H1 (cell line): ENCODE measurements at regions not wholly inside any gene's neighbourhood (a gene's known extent, or its start where the extent isn't known, plus 50 kb on each side); places are given as distances from the start of the nearest gene placed in this dataset.

Experiments
- CTCF ChIA-PET: fragments of 300-600 bp; sonication (Branson Sonifier 250); formaldehyde crosslinking; loops from one replicate; lab custom pipeline; 2021; ENCODE audit not compliant: partially characterized antibody; lab: Charles Lee
- POLR2A ChIA-PET: fragments of 300-600 bp; sonication (Branson Sonifier 250); formaldehyde crosslinking; loops from one replicate; lab custom pipeline; 2021; ENCODE audit warnings: inconsistent platforms; ENCODE audit not compliant: partially characterized antibody; lab: Charles Lee
- DNase-seq, 2 experiments: peaks; one replicate each; pipeline versions ENCODE4 v3.0.0 to v3.0.0-alpha.2; 2010 to 2022; ENCODE audit warnings: low spot score in 2 of 2, low read depth in 1 of 2, mixed read lengths in 1 of 2
- FAIRE-seq: peaks from 2 replicates; lab custom pipeline; 2011; peaks lifted over from hg19 to GRCh38; lab: Jason Lieb, UNC
- H2AFZ ChIP-seq: 2 replicates; pipeline ENCODE4 v1.8.1; 2012; ENCODE audit warnings: low read length, inconsistent platforms
- H2AK5ac ChIP-seq: 2 replicates; pipeline ENCODE4 v1.6.1; 2013; ENCODE audit warnings: low read depth, low read length
- H2BK120ac ChIP-seq: replicated peaks from 2 replicates; pipeline ENCODE3; 2013; ENCODE audit warnings: low read depth, low read length, inconsistent platforms
- H2BK12ac ChIP-seq: 2 replicates; pipeline ENCODE4 v1.6.1; 2013; ENCODE audit warnings: low read depth, low read length
- H2BK15ac ChIP-seq: 2 replicates; pipeline ENCODE4 v1.6.1; 2013; ENCODE audit warnings: low read length
- H2BK20ac ChIP-seq: 2 replicates; pipeline ENCODE4 v1.6.1; 2013; ENCODE audit warnings: low read length
- H2BK5ac ChIP-seq: 2 replicates; pipeline ENCODE4 v1.6.1; 2013; ENCODE audit warnings: low read depth, low read length
- H3K14ac ChIP-seq: 2 replicates; pipeline ENCODE4 v1.6.1; 2013; ENCODE audit warnings: inconsistent platforms; ENCODE audit not compliant: insufficient read length
- H3K18ac ChIP-seq: 2 replicates; pipeline ENCODE4 v1.6.1; 2013; ENCODE audit warnings: low read length; ENCODE audit errors: extremely low read depth
- H3K23ac ChIP-seq: 2 replicates; pipeline ENCODE4 v1.6.1; 2013; ENCODE audit warnings: inconsistent platforms; ENCODE audit not compliant: insufficient read length
- H3K23me2 ChIP-seq: 2 replicates; pipeline ENCODE4 v1.6.1; 2013; ENCODE audit warnings: low read depth, low read length
- H3K27ac ChIP-seq: 2 replicates; pipeline ENCODE4 v1.6.1; 2011; ENCODE audit warnings: low read depth, low read length, inconsistent platforms
- H3K27me3 ChIP-seq, 4 experiments: replicated peaks in 1 of 4; 1 replicate in 1 of 4; 2 replicates in 3 of 4; pipeline versions ENCODE4 v1.6.1 to v1.8.1; 2011 to 2013; ENCODE audit warnings: low read length in 3 of 4, mild to moderate bottlenecking in 3 of 4, inconsistent platforms in 2 of 4, mixed read lengths in 2 of 4, moderate library complexity in 1 of 4; ENCODE audit not compliant: control insufficient read depth in 3 of 4, insufficient read depth in 3 of 4; ENCODE audit errors: extremely low read depth in 1 of 4
- H3K36me3 ChIP-seq, 4 experiments: 2 replicates each; pipeline versions ENCODE4 v1.6.1 to v1.8.1; 2011 to 2013; ENCODE audit warnings: mild to moderate bottlenecking in 4 of 4, low read length in 3 of 4, moderate library complexity in 2 of 4, control low read depth in 1 of 4, inconsistent platforms in 1 of 4; ENCODE audit not compliant: insufficient read depth in 4 of 4, control insufficient read depth in 2 of 4
- H3K4ac ChIP-seq: replicated peaks from 2 replicates; pipeline ENCODE3; 2013; ENCODE audit warnings: low read length, low read depth, mixed read lengths, inconsistent platforms; ENCODE audit not compliant: insufficient read length
- H3K4me1 ChIP-seq, 4 experiments: replicated peaks in 1 of 4; 1 replicate in 1 of 4; 2 replicates in 3 of 4; pipeline versions ENCODE4 v1.6.1 to v1.8.1; 2011 to 2013; ENCODE audit warnings: low read length in 3 of 4, inconsistent platforms in 2 of 4, mixed read lengths in 1 of 4; ENCODE audit not compliant: insufficient read depth in 4 of 4, control insufficient read depth in 3 of 4
- H3K4me2 ChIP-seq, 2 experiments: 2 replicates each; pipeline versions ENCODE4 v1.6.1 to v1.8.1; 2011 to 2013; ENCODE audit warnings: low read depth in 2 of 2, low read length in 2 of 2, control low read depth in 1 of 2, inconsistent platforms in 1 of 2, mild to moderate bottlenecking in 1 of 2; ENCODE audit not compliant: insufficient read depth in 1 of 2
- H3K4me3 ChIP-seq, 4 experiments: fragments of 200-600, 300-600 bp in 1 of 4; sonication (generic), shearing (Covaris generic), sonication (Bioruptor Twin) in 1 of 4; 2 replicates each; pipeline versions ENCODE4 v1.5.1 to v1.8.1; 2011 to 2016; ENCODE audit warnings: low read length in 4 of 4, low read depth in 3 of 4, control low read depth in 2 of 4, inconsistent platforms in 2 of 4, mild to moderate bottlenecking in 2 of 4, mixed read lengths in 1 of 4, moderate library complexity in 1 of 4; ENCODE audit not compliant: insufficient read depth in 2 of 4; ENCODE audit errors: extremely low read depth in 1 of 4
- H3K56ac ChIP-seq: replicated peaks from 2 replicates; pipeline ENCODE3; 2013; ENCODE audit warnings: low read depth, mild to moderate bottlenecking, mixed read lengths, low read length, inconsistent platforms; ENCODE audit not compliant: insufficient read length
- H3K79me1 ChIP-seq: 2 replicates; pipeline ENCODE4 v1.6.1; 2013; ENCODE audit warnings: low read depth, low read length, control low read depth
- H3K79me2 ChIP-seq, 2 experiments: 2 replicates each; pipeline versions ENCODE4 v1.6.1 to v1.8.1; 2012 to 2013; ENCODE audit warnings: low read length in 2 of 2, mild to moderate bottlenecking in 2 of 2, inconsistent platforms in 1 of 2; ENCODE audit not compliant: insufficient read depth in 2 of 2, control insufficient read depth in 1 of 2
- H3K9ac ChIP-seq, 4 experiments: replicated peaks in 1 of 4; 1 replicate in 1 of 4; 2 replicates in 3 of 4; pipeline versions ENCODE4 v1.6.1 to v1.8.1; 2011 to 2013; ENCODE audit warnings: low read depth in 3 of 4, low read length in 3 of 4, control low read depth in 2 of 4, mild to moderate bottlenecking in 2 of 4, moderate library complexity in 2 of 4, inconsistent platforms in 1 of 4; ENCODE audit errors: extremely low read depth in 1 of 4
- H3K9me3 ChIP-seq, 2 experiments: 2 replicates each; pipeline versions ENCODE4 v1.6.1 to v1.8.1; 2012 to 2013; ENCODE audit warnings: mild to moderate bottlenecking in 2 of 2, moderate library complexity in 2 of 2, control low read depth in 1 of 2, inconsistent platforms in 1 of 2, low read depth in 1 of 2, low read length in 1 of 2, mixed read lengths in 1 of 2; ENCODE audit not compliant: insufficient read depth in 2 of 2
- H4K20me1 ChIP-seq, 2 experiments: replicated peaks in 1 of 2; 2 replicates each; pipeline versions ENCODE3 to v1.8.1; 2011 to 2013; ENCODE audit warnings: inconsistent platforms in 2 of 2, low read length in 2 of 2, mild to moderate bottlenecking in 1 of 2; ENCODE audit not compliant: insufficient read depth in 2 of 2, control insufficient read depth in 1 of 2
- H4K5ac ChIP-seq: 2 replicates; pipeline ENCODE4 v1.6.1; 2013; ENCODE audit warnings: low read length, low read depth, mixed read lengths, inconsistent platforms; ENCODE audit not compliant: insufficient read length
- H4K8ac ChIP-seq: 2 replicates; pipeline ENCODE4 v1.8.0; 2013; ENCODE audit warnings: mild to moderate bottlenecking, moderate library complexity, low read length, inconsistent platforms; ENCODE audit not compliant: insufficient read depth; ENCODE audit errors: extremely low read depth
- H4K91ac ChIP-seq: replicated peaks from 2 replicates; pipeline ENCODE3; 2013; ENCODE audit warnings: low read length, mixed read lengths, inconsistent platforms; ENCODE audit not compliant: insufficient read length
- CEBPB ChIP-seq: IDR thresholded peaks from 2 replicates; pipeline ENCODE4 v1.6.1; 2012; ENCODE audit warnings: low read depth, low read length
- JUN ChIP-seq: IDR thresholded peaks from 2 replicates; pipeline ENCODE4 v1.6.1; 2011; ENCODE audit warnings: low read depth, mild to moderate bottlenecking, improper control_type of control experiment, low read length
- KDM1A ChIP-seq: fragments of 200-600, 300-600 bp; sonication (generic); IDR thresholded peaks from 2 replicates; pipeline ENCODE4 v1.7.1; 2016; ENCODE audit warnings: mild to moderate bottlenecking, low read length, borderline replicate concordance
- RXRA ChIP-seq: IDR thresholded peaks from 2 replicates; pipeline ENCODE4 v1.6.1; 2011; ENCODE audit warnings: low read depth, mild to moderate bottlenecking, low read length, moderate library complexity; ENCODE audit not compliant: insufficient read depth
- SIN3A ChIP-seq, 2 experiments: IDR thresholded peaks in 1 of 2; conservative IDR thresholded peaks in 1 of 2; 2 replicates each; pipeline ENCODE4 v1.6.1; 2011 to 2012; ENCODE audit warnings: low read length in 2 of 2, improper control_type of control experiment in 1 of 2, low read depth in 1 of 2, mild to moderate bottlenecking in 1 of 2
- SUZ12 ChIP-seq: fragments of 200-600 bp; sonication (generic); IDR thresholded peaks from 2 replicates; pipeline ENCODE4 v1.6.1; 2012; ENCODE audit warnings: mild to moderate bottlenecking, inconsistent platforms, low read length, moderate library complexity, mixed read lengths
- WGBS, 2 experiments: shearing (Covaris generic) in 1 of 2; methylation state at CpG; one replicate each; pipeline versions ENCODE4 v1.1.6 to v1.1.7; 2013 to 2015; ENCODE audit warnings: low lambda C conversion rate in 2 of 2, mixed read lengths in 2 of 2, inconsistent platforms in 1 of 2, low coverage in 1 of 2, missing lambda C conversion rate in 1 of 2; ENCODE audit not compliant: insufficient replicate concordance in 2 of 2, insufficient coverage in 1 of 2, insufficient read length in 1 of 2; ENCODE audit errors: extremely low coverage in 1 of 2, missing lambda C conversion rate in 1 of 2; 5-methylcytosine and 5-hydroxymethylcytosine counted together
- TF ChIP-seq, protein P1 (sequence below): IDR thresholded peaks from 2 replicates; pipeline ENCODE4 v1.6.1; 2012; ENCODE audit warnings: inconsistent platforms
- TF ChIP-seq, protein P2 (sequence below): IDR thresholded peaks from 2 replicates; pipeline ENCODE4 v1.6.1; 2012; ENCODE audit warnings: inconsistent platforms

DNA sequence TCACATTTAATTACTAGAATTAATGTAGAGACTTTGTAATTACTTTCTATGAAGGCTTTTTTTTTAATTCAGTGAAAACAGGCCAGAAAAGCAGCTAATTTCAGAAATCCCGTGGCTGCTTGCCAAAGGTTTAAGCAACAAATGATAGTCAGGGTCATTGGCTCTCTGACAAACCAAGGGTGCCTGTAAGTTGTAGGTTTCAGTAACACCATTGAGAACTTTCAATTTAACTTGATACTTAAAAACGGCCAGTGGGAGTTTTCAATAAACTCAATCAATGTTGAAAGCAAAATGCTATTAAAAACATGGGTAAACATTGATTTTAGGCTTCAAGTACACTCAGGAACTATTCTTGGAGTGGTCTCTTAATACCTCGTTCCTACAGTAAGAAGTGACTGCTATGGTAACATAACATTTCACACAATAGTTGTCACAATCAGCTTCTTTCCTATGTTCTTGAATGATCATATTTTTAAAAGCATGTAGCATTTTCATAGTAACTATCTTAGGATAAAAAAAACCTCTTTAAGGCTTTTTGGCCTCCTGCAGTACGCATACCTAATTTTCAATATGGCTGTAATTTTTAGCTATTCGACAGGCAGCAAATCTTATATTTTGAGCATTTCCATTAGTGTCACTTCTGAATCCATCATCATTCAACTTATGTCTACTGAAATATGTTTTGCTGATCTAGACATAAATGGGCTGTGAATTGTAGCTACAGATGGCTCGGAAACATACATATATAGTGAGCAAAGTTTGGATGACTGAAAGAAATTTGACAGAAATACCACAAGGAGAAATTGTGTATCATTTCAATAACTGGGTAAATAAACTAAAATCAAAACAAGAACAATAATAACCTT, 592.1 kb upstream of the GBE1 start:
- TF ChIP-seq, protein P1, sequence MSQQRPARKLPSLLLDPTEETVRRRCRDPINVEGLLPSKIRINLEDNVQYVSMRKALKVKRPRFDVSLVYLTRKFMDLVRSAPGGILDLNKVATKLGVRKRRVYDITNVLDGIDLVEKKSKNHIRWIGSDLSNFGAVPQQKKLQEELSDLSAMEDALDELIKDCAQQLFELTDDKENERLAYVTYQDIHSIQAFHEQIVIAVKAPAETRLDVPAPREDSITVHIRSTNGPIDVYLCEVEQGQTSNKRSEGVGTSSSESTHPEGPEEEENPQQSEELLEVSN, result no peak
- TF ChIP-seq KDM1A (no peak), RXRA (no peak), SIN3A (conservative IDR thresholded peaks at IDR 0.05 in 1 of 2, IDR thresholded peaks at IDR 0.05 in 1 of 2; ENCODE audit: low read depth in 1 of 2, low read length in 2 of 2) (no peak), JUN (no peak), SUZ12 (no peak), CEBPB (no peak)
- TF ChIP-seq, protein P2, sequence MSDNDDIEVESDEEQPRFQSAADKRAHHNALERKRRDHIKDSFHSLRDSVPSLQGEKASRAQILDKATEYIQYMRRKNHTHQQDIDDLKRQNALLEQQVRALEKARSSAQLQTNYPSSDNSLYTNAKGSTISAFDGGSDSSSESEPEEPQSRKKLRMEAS, result no peak
- H3K23ac ChIP-seq, result no peak overlapping the region
- H3K18ac ChIP-seq, result no peak overlapping the region
- H2BK12ac ChIP-seq, result no peak overlapping the region
- H3K4me2 ChIP-seq, result no peak overlapping the region
- H2AK5ac ChIP-seq, result no peak overlapping the region
- H3K36me3 ChIP-seq, result no peaks in the 10 kb centered on the region
- no peak overlapping the region for H2BK20ac ChIP-seq
- H4K8ac ChIP-seq, result no peak overlapping the region
- H3K27me3 ChIP-seq, result no peaks in the 10 kb centered on the region
- FAIRE-seq (no peak), DNase-seq (no peak)
- H2BK5ac ChIP-seq, result no peak overlapping the region
- no peak overlapping the region for H4K91ac ChIP-seq
- WGBS, 2 experiments, result 88% methylated on average over 6 of the region's 6 CpGs; no CpG with 5 or more reads in 1 of the 2 experiments
- no peak overlapping the region for H3K27ac ChIP-seq
- no peak overlapping the region for H3K4me3 ChIP-seq
- no peak overlapping the region for H3K4ac ChIP-seq
- peaks cover 0 to 6% (median 2%) of the 10 kb centered on the region in 4 experiments; a peak in 3 of 7 replicates for H3K4me1 ChIP-seq
- no peak overlapping the region for H4K5ac ChIP-seq
- H3K23me2 ChIP-seq, result no peaks in the 10 kb centered on the region
- no peaks in the 10 kb centered on the region for H3K79me2 ChIP-seq
- CTCF ChIA-PET, result interaction anchor here (0.7 to 1.5 kb wide), 2 partner anchors 144 to 770 kb away, joined by 3 to 4 read pairs; no protein-coding TSS in a partner anchor
- H3K14ac ChIP-seq, result no peak overlapping the region
- H4K20me1 ChIP-seq, result no peaks in the 10 kb centered on the region
- POLR2A ChIA-PET, result interaction anchor here (0.6 kb wide), 1 partner anchor 29 kb away, joined by 3 read pairs; no protein-coding TSS in a partner anchor
- H2BK15ac ChIP-seq, result no peak overlapping the region
- no peak overlapping the region for H3K9ac ChIP-seq
- H3K79me1 ChIP-seq, result no peaks in the 10 kb centered on the region
- H3K9me3 ChIP-seq, result no peaks in the 10 kb centered on the region
- no peak overlapping the region for H3K56ac ChIP-seq
- H2AFZ ChIP-seq, result no peak overlapping the region
- no peak overlapping the region for H2BK120ac ChIP-seq
